Esophagus (tissue), 2 donors: ENCODE measurements at regions not wholly inside any gene's neighbourhood (a gene's known extent, or its start where the extent isn't known, plus 50 kb on each side); places are given as distances from the start of the nearest gene placed in this dataset.

Experiments
- H3K27ac ChIP-seq, 2 donors: one replicate each; pipeline ENCODE4 v1.5.1; 2013; ENCODE audit warnings: low read depth in 2 of 2, mild to moderate bottlenecking in 2 of 2, inconsistent platforms in 1 of 2, low read length in 1 of 2, moderate library complexity in 1 of 2
- H3K27me3 ChIP-seq, 2 donors: one replicate each; pipeline ENCODE4 v1.6.1; 2013; ENCODE audit warnings: low read length in 2 of 2, control low read depth in 1 of 2, mild to moderate bottlenecking in 1 of 2; ENCODE audit not compliant: insufficient read depth in 2 of 2, control insufficient read depth in 1 of 2
- H3K36me3 ChIP-seq, 2 donors: one replicate each; pipeline ENCODE4 v1.6.1; 2013; ENCODE audit warnings: low read length in 1 of 2; ENCODE audit not compliant: control insufficient read depth in 2 of 2, insufficient read depth in 2 of 2
- H3K4me1 ChIP-seq, 2 donors: one replicate each; pipeline ENCODE4 v1.6.1; 2013; ENCODE audit warnings: low read length in 1 of 2; ENCODE audit not compliant: control insufficient read depth in 2 of 2, insufficient read depth in 2 of 2
- H3K4me3 ChIP-seq, 2 donors: one replicate each; pipeline ENCODE4 v1.5.1; 2013; ENCODE audit warnings: low read length in 2 of 2, mild to moderate bottlenecking in 2 of 2, low read depth in 1 of 2, moderate library complexity in 1 of 2
- H3K9me3 ChIP-seq, 2 donors: one replicate each; pipeline ENCODE4 v1.6.1; 2013; ENCODE audit warnings: mild to moderate bottlenecking in 2 of 2, low read depth in 1 of 2, low read length in 1 of 2, moderate library complexity in 1 of 2; ENCODE audit not compliant: control insufficient read depth in 2 of 2, insufficient read depth in 1 of 2
- WGBS, 2 donors: extraction: QIAGEN DNeasy Blood & Tissue Kit; methylation state at CpG; one replicate each; pipeline ENCODE4 v1.1.7; 2013; 5-methylcytosine and 5-hydroxymethylcytosine counted together
- donor health status: healthy with polysubstance abuse.
- donor health status: Bipolar disorder and iron deficiency.

DNA sequence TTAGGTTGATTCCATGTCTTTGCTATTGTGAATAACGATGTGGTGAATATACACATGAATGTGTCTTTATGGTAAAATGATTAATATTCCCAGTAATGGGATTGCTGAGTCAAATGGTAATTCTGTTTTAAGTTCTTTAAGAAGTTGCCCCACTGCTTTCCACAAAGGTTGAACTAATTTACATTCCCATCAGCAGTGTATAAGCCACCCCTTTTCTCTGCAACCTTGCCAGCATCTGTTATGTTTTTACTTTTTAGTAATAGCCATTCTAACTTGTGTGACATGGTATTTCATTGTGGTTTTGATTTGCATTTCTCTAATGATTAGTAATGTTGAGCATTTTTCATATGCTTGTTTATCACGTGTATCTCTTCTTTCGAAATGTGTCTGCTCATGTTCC lies 503.3 kb downstream of the PCDH18 start:
- Histone ChIP-seq H3K27me3 (no peaks in the 10 kb centered on the region), H3K9me3 (peaks cover 0 to 2% of the 10 kb centered on the region in 2 donors), H3K4me3 (no peak overlapping the region), H3K36me3 (no peaks in the 10 kb centered on the region), H3K27ac (no peak overlapping the region), H3K4me1 (no peaks in the 10 kb centered on the region)
- 65 to 70% methylated on average over 3 of the region's 3 CpGs for WGBS, 2 donors

DNA sequence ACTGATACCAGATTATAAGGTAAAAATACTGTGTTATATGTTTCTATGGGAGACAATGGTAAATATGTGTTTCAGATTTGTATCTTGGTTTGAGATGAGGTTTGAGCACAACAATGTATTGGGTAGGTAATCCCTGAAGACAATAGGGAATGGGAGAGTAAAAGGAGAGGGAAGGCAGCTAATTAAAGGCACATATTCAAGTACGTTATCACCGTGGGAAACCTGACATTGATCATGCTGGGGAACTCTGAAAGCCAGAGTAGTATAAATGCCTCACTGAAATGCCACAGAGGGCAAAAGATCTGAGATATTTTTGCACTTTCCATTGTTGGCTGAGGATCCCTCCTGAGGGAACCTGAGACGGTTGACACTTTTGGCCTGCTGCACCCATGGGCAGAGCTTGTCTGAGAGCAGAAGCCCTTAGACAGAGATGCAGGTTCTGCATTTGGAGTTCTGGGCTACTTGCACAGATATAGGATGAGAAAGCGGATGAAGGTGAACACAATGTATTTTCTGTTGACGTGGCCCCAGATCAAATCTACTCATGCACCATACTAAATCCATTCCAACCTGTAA lies 506.7 kb downstream of the PCDH18 start:
- H3K4me1 ChIP-seq, result no peaks in the 10 kb centered on the region
- no peaks in the 10 kb centered on the region for H3K36me3 ChIP-seq
- H3K27me3 ChIP-seq, result no peaks in the 10 kb centered on the region
- no peak overlapping the region for H3K4me3 ChIP-seq
- peaks cover 0 to 2% of the 10 kb centered on the region in 2 donors for H3K9me3 ChIP-seq
- no peak overlapping the region for H3K27ac ChIP-seq
- WGBS, 2 donors, result 73 to 79% methylated on average over 5 of the region's 5 CpGs

- Histone ChIP-seq H3K9me3 (no peaks in the 10 kb centered on the region), H3K27ac (no peak overlapping the region), H3K36me3 (no peaks in the 10 kb centered on the region), H3K27me3 (no peaks in the 10 kb centered on the region), H3K4me3 (no peak overlapping the region), H3K4me1 (no peaks in the 10 kb centered on the region)
- WGBS, 2 donors, result 27% methylated on average over 2 of the region's 2 CpGs
Observed at GRCh38 chr4:137015426-137016409, 516.6 kb downstream of the PCDH18 start.

- 58 to 89% methylated on average over 2 of the region's 2 CpGs for WGBS, 2 donors
- no peaks in the 10 kb centered on the region for H3K4me1 ChIP-seq
- peaks cover 8 to 11% of the 10 kb centered on the region in 2 donors for H3K9me3 ChIP-seq
Observed at GRCh38 chr4:137000432-137000831, 531.9 kb downstream of the PCDH18 start.

GRCh38 chr4:136992032-136992431 lies 540.3 kb downstream of the PCDH18 start:
- Histone ChIP-seq H3K27ac (no peak overlapping the region), H3K4me1 (no peaks in the 10 kb centered on the region), H3K36me3 (no peaks in the 10 kb centered on the region), H3K9me3 (no peaks in the 10 kb centered on the region), H3K27me3 (no peaks in the 10 kb centered on the region), H3K4me3 (no peak overlapping the region)
- 56 to 58% methylated on average over 3 of the region's 3 CpGs for WGBS, 2 donors

More at GRCh38 chr4:137000432-137000831, 531.9 kb downstream of the PCDH18 start:
- no peak overlapping the region for H3K27ac ChIP-seq
- no peaks in the 10 kb centered on the region for H3K36me3 ChIP-seq
- no peaks in the 10 kb centered on the region for H3K27me3 ChIP-seq
- H3K4me3 ChIP-seq, result no peak overlapping the region

GRCh38 chr4:136985683-136986082 lies 546.6 kb downstream of the PCDH18 start:
- H3K4me1 ChIP-seq, result no peaks in the 10 kb centered on the region
- no peak overlapping the region for H3K4me3 ChIP-seq
- H3K27me3 ChIP-seq, result no peaks in the 10 kb centered on the region
- WGBS, 2 donors, result 51 to 52% methylated on average over 1 of the region's 1 CpG
- no peak overlapping the region for H3K27ac ChIP-seq
- H3K36me3 ChIP-seq, result no peaks in the 10 kb centered on the region
- H3K9me3 ChIP-seq, result no peaks in the 10 kb centered on the region

GRCh38 chr4:136967069-136967468 lies 565.2 kb downstream of the PCDH18 start:
- H3K27me3 ChIP-seq, result no peaks in the 10 kb centered on the region
- H3K4me3 ChIP-seq, result no peak overlapping the region
- no peaks in the 10 kb centered on the region for H3K4me1 ChIP-seq
- 64 to 84% methylated on average over 4 of the region's 4 CpGs for WGBS, 2 donors
- no peaks in the 10 kb centered on the region for H3K9me3 ChIP-seq
- H3K27ac ChIP-seq, result no peak overlapping the region
- no peaks in the 10 kb centered on the region for H3K36me3 ChIP-seq

GRCh38 chr4:136965478-136965877 lies 566.8 kb downstream of the PCDH18 start:
- 72 to 78% methylated on average over 3 of the region's 3 CpGs for WGBS, 2 donors
- H3K4me3 ChIP-seq, result no peak overlapping the region

GRCh38 chr4:136962868-136963267 lies 569.4 kb downstream of the PCDH18 start:
- Histone ChIP-seq H3K4me3 (no peak overlapping the region), H3K27me3 (no peaks in the 10 kb centered on the region), H3K9me3 (no peaks in the 10 kb centered on the region), H3K36me3 (no peaks in the 10 kb centered on the region), H3K27ac (no peak overlapping the region), H3K4me1 (no peaks in the 10 kb centered on the region)
- 68 to 71% methylated on average over 2 of the region's 2 CpGs for WGBS, 2 donors

More at GRCh38 chr4:136965478-136965877, 566.8 kb downstream of the PCDH18 start:
- no peaks in the 10 kb centered on the region for H3K27me3 ChIP-seq
- H3K9me3 ChIP-seq, result no peaks in the 10 kb centered on the region
- H3K36me3 ChIP-seq, result no peaks in the 10 kb centered on the region
- H3K27ac ChIP-seq, result no peak overlapping the region
- no peaks in the 10 kb centered on the region for H3K4me1 ChIP-seq
